ENCODE measurements at regions not wholly inside any gene's neighbourhood (a gene's known extent, or its start where the extent isn't known, plus 50 kb on each side); places are given as distances from the start of the nearest gene placed in this dataset.
A peak's percentile ranks its signal among the peaks of the same experiment; 100 is the strongest.

- FAIRE-seq: no peak
Measured at GRCh38 chr9:113646946-113647914, 183.7 kb downstream of the RGS3 start.

- FAIRE-seq: no peak
Measured at GRCh38 chr9:113648048-113648447, 184.5 kb downstream of the RGS3 start.

GRCh38 chr9:113648586-113648985 is 185.1 kb downstream of the RGS3 start:
- FAIRE-seq: no peak

- no peak for FAIRE-seq
Measured at GRCh38 chr9:113649054-113649453, 185.5 kb downstream of the RGS3 start.

GRCh38 chr9:113649855-113650206 is 186.3 kb downstream of the RGS3 start:
- FAIRE-seq: no peak

GRCh38 chr9:113650207-113651131 is 186.9 kb downstream of the RGS3 start:
- FAIRE-seq: no peak

GRCh38 chr9:113651896-113652295 is 188.4 kb downstream of the RGS3 start:
- FAIRE-seq: no peak

GRCh38 chr9:113652355-113653152 is 189.0 kb downstream of the RGS3 start:
- no peak for FAIRE-seq

GRCh38 chr9:113653746-113654604 is 190.4 kb downstream of the RGS3 start:
- no peak for FAIRE-seq

- FAIRE-seq: no peak
Measured at GRCh38 chr9:113654605-113655428, 191.3 kb downstream of the RGS3 start.

- no peak for FAIRE-seq
Measured at GRCh38 chr9:113656771-113657670, 193.5 kb downstream of the RGS3 start.

GRCh38 chr9:113657765-113658544 is 194.4 kb downstream of the RGS3 start:
- peak; percentile 69 for FAIRE-seq

- no peak for FAIRE-seq
Measured at GRCh38 chr9:113658545-113658895, 195.0 kb downstream of the RGS3 start.

- no peak for FAIRE-seq
Measured at GRCh38 chr9:113659039-113659438, 195.5 kb downstream of the RGS3 start.

GRCh38 chr9:113659740-113660139 is 196.2 kb downstream of the RGS3 start:
- no peak for FAIRE-seq

- no peak for FAIRE-seq
Measured at GRCh38 chr9:113660196-113660595, 196.7 kb downstream of the RGS3 start.

- FAIRE-seq: no peak
Measured at GRCh38 chr9:113661074-113661473, 197.5 kb downstream of the RGS3 start.

GRCh38 chr9:113664181-113664875 is 200.8 kb downstream of the RGS3 start:
- FAIRE-seq: no peak
